HEK293 (cell line): ENCODE measurements at regions not wholly inside any gene's neighbourhood (a gene's known extent, or its start where the extent isn't known, plus 50 kb on each side); places are given as distances from the start of the nearest gene placed in this dataset.

Experiments
- CTCF ChIA-PET: fragments of 350-600 bp; formaldehyde crosslinking; extraction: SDS; loops from one replicate; lab custom pipeline; 2021; ENCODE audit warnings: antibody characterized with exemption; lab: Yijun Ruan, JAX
- POLR2A ChIA-PET: fragments of 300-600 bp; formaldehyde crosslinking; extraction: SDS; loops from one replicate; lab custom pipeline; 2020; ENCODE audit warnings: antibody characterized with exemption, inconsistent platforms; lab: Yijun Ruan, JAX
- H3K27ac ChIP-seq: fragments of 200-500 bp; sonication (Bioruptor generic); 2 replicates; pipeline ENCODE4 v1.5.1; 2014; ENCODE audit warnings: low read depth, low read length, control low read depth, inconsistent platforms; ENCODE audit errors: extremely low read depth
- H3K36me3 ChIP-seq, 2 experiments: fragments of 200-500 bp in 1 of 2; sonication (Bioruptor generic) in 1 of 2; 1 replicate in 1 of 2; 2 replicates in 1 of 2; pipeline ENCODE4 v1.5.1; 2014 to 2017; ENCODE audit warnings: inconsistent platforms in 2 of 2, low read length in 2 of 2; ENCODE audit not compliant: control insufficient read depth in 2 of 2, insufficient read depth in 1 of 2
- H3K4me1 ChIP-seq: fragments of 200-500 bp; sonication (Bioruptor generic); 2 replicates; pipeline ENCODE4 v1.5.1; 2014; ENCODE audit warnings: mild to moderate bottlenecking, low read length, inconsistent platforms; ENCODE audit not compliant: control insufficient read depth, insufficient read depth
- H3K4me3 ChIP-seq: 2 replicates; pipeline ENCODE4 v1.5.1; 2011; ENCODE audit warnings: low read depth, mild to moderate bottlenecking, control low read depth, low read length, moderate library complexity
- H3K9me3 ChIP-seq: fragments of 200-500 bp; sonication (Bioruptor generic); 2 replicates; pipeline ENCODE4 v1.5.1; 2014; ENCODE audit warnings: low read depth, low read length, inconsistent platforms; ENCODE audit not compliant: control insufficient read depth, insufficient read depth
- GLI2 ChIP-seq: fragments of 450-650 bp; formaldehyde crosslinking; IDR thresholded peaks from 2 replicates; pipeline ENCODE4; 2017; ENCODE audit warnings: missing biosample characterization, missing genetic modification characterization, low read depth, borderline replicate concordance
- HOXC10 ChIP-seq: sonication (generic); formaldehyde crosslinking; IDR thresholded peaks from 2 replicates; pipeline ENCODE4 v1.8.1; 2023; ENCODE audit warnings: mild to moderate bottlenecking, missing genetic modification reagents
- KLF16 ChIP-seq: fragments of 450-650 bp; formaldehyde crosslinking; IDR thresholded peaks from 2 replicates; pipeline ENCODE4 v1.5.1; 2017; ENCODE audit warnings: missing biosample characterization, missing genetic modification characterization
- KLF8 ChIP-seq: fragments of 450-650 bp; formaldehyde crosslinking; IDR thresholded peaks from 2 replicates; pipeline ENCODE4 v1.5.1; 2016; ENCODE audit warnings: missing biosample characterization, missing genetic modification characterization
- REPIN1 ChIP-seq: fragments of 450-650 bp; formaldehyde crosslinking; IDR thresholded peaks from 2 replicates; pipeline ENCODE4 v1.5.1; 2017; ENCODE audit warnings: missing biosample characterization, missing genetic modification characterization, low read depth
- SP3 ChIP-seq: fragments of 450-650 bp; formaldehyde crosslinking; IDR thresholded peaks from 2 replicates; pipeline ENCODE4 v1.5.1; 2016; ENCODE audit warnings: missing biosample characterization, missing genetic modification characterization
- TRIM28 ChIP-seq: IDR thresholded peaks from 2 replicates; pipeline ENCODE4 v1.6.1; 2011; ENCODE audit warnings: low read length, control low read depth, borderline replicate concordance
- WT1 ChIP-seq: fragments of 450-650 bp; formaldehyde crosslinking; IDR thresholded peaks from 2 replicates; pipeline ENCODE4 v1.5.1; 2016; ENCODE audit warnings: missing biosample characterization, missing genetic modification characterization
- ZBTB10 ChIP-seq: fragments of 450-650 bp; formaldehyde crosslinking; IDR thresholded peaks from 2 replicates; pipeline ENCODE4 v1.5.1; 2016; ENCODE audit warnings: missing biosample characterization, missing genetic modification characterization
- ZBTB20 ChIP-seq: fragments of 450-650 bp; formaldehyde crosslinking; IDR thresholded peaks from 2 replicates; pipeline ENCODE4 v1.5.1; 2016; ENCODE audit warnings: missing biosample characterization, missing genetic modification characterization
- ZIC2 ChIP-seq: fragments of 450-650 bp; formaldehyde crosslinking; IDR thresholded peaks from 2 replicates; pipeline ENCODE4 v1.5.1; 2016; ENCODE audit warnings: missing biosample characterization, missing genetic modification characterization
- ZNF121 ChIP-seq: fragments of 450-650 bp; formaldehyde crosslinking; IDR thresholded peaks from 2 replicates; pipeline ENCODE4 v1.5.1; 2016; ENCODE audit warnings: missing biosample characterization, missing genetic modification characterization
- ZNF23 ChIP-seq: fragments of 450-650 bp; formaldehyde crosslinking; IDR thresholded peaks from 2 replicates; pipeline ENCODE4 v1.5.1; 2016; ENCODE audit warnings: missing biosample characterization, missing genetic modification characterization, borderline replicate concordance
- ZNF292 ChIP-seq: fragments of 450-650 bp; formaldehyde crosslinking; IDR thresholded peaks from 2 replicates; pipeline ENCODE4 v1.5.1; 2016; ENCODE audit warnings: low read depth, missing biosample characterization, missing genetic modification characterization, borderline replicate concordance
- ZNF449 ChIP-seq: fragments of 450-650 bp; formaldehyde crosslinking; IDR thresholded peaks from 2 replicates; pipeline ENCODE4 v1.5.1; 2017; ENCODE audit warnings: missing biosample characterization, mild to moderate bottlenecking, missing genetic modification characterization, moderate library complexity
- ZNF510 ChIP-seq: fragments of 450-650 bp; formaldehyde crosslinking; IDR thresholded peaks from 2 replicates; pipeline ENCODE4 v1.5.1; 2018; ENCODE audit warnings: mild to moderate bottlenecking, missing genetic modification characterization, missing biosample characterization; ENCODE audit not compliant: insufficient replicate concordance
- ZNF529 ChIP-seq: fragments of 450-650 bp; formaldehyde crosslinking; IDR thresholded peaks from 2 replicates; pipeline ENCODE4 v1.5.1; 2017; ENCODE audit warnings: missing genetic modification characterization, missing biosample characterization; ENCODE audit not compliant: insufficient replicate concordance
- ZNF544 ChIP-seq: fragments of 450-650 bp; formaldehyde crosslinking; IDR thresholded peaks from 2 replicates; pipeline ENCODE4 v1.5.0; 2017; ENCODE audit warnings: missing biosample characterization, missing genetic modification characterization
- ZNF561 ChIP-seq: fragments of 450-650 bp; IDR thresholded peaks from 2 replicates; pipeline ENCODE4 v1.5.1; 2018; ENCODE audit warnings: missing biosample characterization, missing genetic modification characterization, borderline replicate concordance
- ZNF585B ChIP-seq: fragments of 450-650 bp; formaldehyde crosslinking; IDR thresholded peaks from 2 replicates; pipeline ENCODE4 v1.5.1; 2016; ENCODE audit warnings: missing biosample characterization, missing genetic modification characterization
- ZNF596 ChIP-seq: fragments of 450-650 bp; IDR thresholded peaks from 2 replicates; pipeline ENCODE4 v1.5.0; 2018; ENCODE audit warnings: missing biosample characterization, mild to moderate bottlenecking, missing genetic modification characterization, moderate library complexity
- ZNF623 ChIP-seq: fragments of 450-650 bp; formaldehyde crosslinking; IDR thresholded peaks from 2 replicates; pipeline ENCODE4 v1.5.1; 2016; ENCODE audit warnings: missing biosample characterization, missing genetic modification characterization
- ZNF654 ChIP-seq: fragments of 450-650 bp; formaldehyde crosslinking; IDR thresholded peaks from 2 replicates; pipeline ENCODE4 v1.5.1; 2016; ENCODE audit warnings: low read depth, missing biosample characterization, missing genetic modification characterization
- ZNF664 ChIP-seq: fragments of 450-650 bp; formaldehyde crosslinking; IDR thresholded peaks from 2 replicates; pipeline ENCODE4 v1.5.1; 2016; ENCODE audit warnings: missing biosample characterization, missing genetic modification characterization

- TF ChIP-seq ZIC2 (tag by site-specific recombination) (no peak), GLI2 (tag by site-specific recombination) (no peak), ZNF623 (tag by site-specific recombination) (no peak), KLF8 (tag by site-specific recombination) (no peak)
- TF ChIP-seq, all 188 proteins: peak for 0
Measured at GRCh38 chr2:57886161-57886786, 160.3 kb upstream of the VRK2 start (continued).

GRCh38 chr2:57888463-57888862, 158.1 kb upstream of the VRK2 start:
- H3K9me3 ChIP-seq = no peaks in the 10 kb centered on the region
- no peak for TF ChIP-seq SP3 (tag by site-specific recombination)
- no peak for TF ChIP-seq ZNF121 (tag by site-specific recombination)
- no peak overlapping the region for H3K27ac ChIP-seq
- ChIA-PET POLR2A (no interaction called here), CTCF (no interaction called here)
- H3K4me1 ChIP-seq = no peaks in the 10 kb centered on the region
- no peak overlapping the region for H3K4me3 ChIP-seq
- H3K36me3 ChIP-seq = no peaks in the 10 kb centered on the region

GRCh38 chr2:57890464-57890863, 156.1 kb upstream of the VRK2 start:
- no peaks in the 10 kb centered on the region for H3K4me1 ChIP-seq
- H3K27ac ChIP-seq = no peak overlapping the region
- ChIA-PET CTCF (no interaction called here), POLR2A (no interaction called here)
- no peak overlapping the region for H3K4me3 ChIP-seq
- no peak for TF ChIP-seq ZNF292
- no peak for TF ChIP-seq KLF16
- no peak for TF ChIP-seq ZNF510
- TF ChIP-seq ZNF449 (tag by site-specific recombination) = no peak
- no peak for TF ChIP-seq ZNF529 (tag by site-specific recombination)
- TF ChIP-seq ZNF596 = no peak
- no peak for TF ChIP-seq ZNF664 (tag by site-specific recombination)
- TF ChIP-seq ZNF654 (tag by site-specific recombination) = no peak
- no peak for TF ChIP-seq WT1 (tag by site-specific recombination)
- TF ChIP-seq HOXC10 (CRISPR knock-in tag) = no peak
- TF ChIP-seq REPIN1 = no peak
- TF ChIP-seq ZNF561 (tag by site-specific recombination) = no peak
- no peak for TF ChIP-seq ZNF23 (tag by site-specific recombination)
- TF ChIP-seq ZBTB10 (tag by site-specific recombination) = no peak
- TF ChIP-seq TRIM28 = no peak
- no peak for TF ChIP-seq ZBTB20
- TF ChIP-seq ZNF544 (tag by site-specific recombination) = no peak
- no peak for TF ChIP-seq ZNF585B (tag by site-specific recombination)
- H3K36me3 ChIP-seq = no peaks in the 10 kb centered on the region
- no peaks in the 10 kb centered on the region for H3K9me3 ChIP-seq
